Panc1 (cell line): ENCODE measurements at regions not wholly inside any gene's neighbourhood (a gene's known extent, or its start where the extent isn't known, plus 50 kb on each side); places are given as distances from the start of the nearest gene placed in this dataset.

Source experiments
- ATAC-seq: fragments of 200-7000 bp; cut with Tn5 transposase; 2 replicates; pipeline ENCODE4 v1.9.1; 2020; ENCODE audit warnings: mild to moderate bottlenecking, moderate library complexity
- BruUV-seq: library from RNA; stranded (reverse); fragments of 400-500 nt; replicated peaks from 2 replicates; lab custom pipeline; 2021; lab: Mats Ljungman, UMichigan
- CTCF ChIA-PET: fragments of 300-600 bp; sonication (Branson Sonifier 250); formaldehyde crosslinking; loops from one replicate; lab custom pipeline; 2022; ENCODE audit warnings: antibody characterized with exemption; lab: Charles Lee
- POLR2A ChIA-PET: fragments of 300-600 bp; sonication (Branson Sonifier 250); formaldehyde crosslinking; loops from one replicate; lab custom pipeline; 2022; ENCODE audit warnings: antibody characterized with exemption; lab: Charles Lee
- DNase-seq: peaks from one replicate; pipeline ENCODE4 v3.0.0-alpha.2; 2010; ENCODE audit warnings: low read depth, low spot score
- H3K27ac ChIP-seq: 2 replicates; pipeline ENCODE4 v1.5.1; 2011; ENCODE audit warnings: mild to moderate bottlenecking, low read length, inconsistent platforms
- H3K27me3 ChIP-seq: fragments of 200-500 bp; sonication (Bioruptor generic); 2 replicates; pipeline ENCODE4 v1.6.0; 2014; ENCODE audit warnings: low read length, inconsistent platforms; ENCODE audit not compliant: control insufficient read depth, insufficient read depth
- H3K36me3 ChIP-seq: fragments of 200-500 bp; sonication (Bioruptor generic); 2 replicates; pipeline ENCODE4 v1.5.1; 2014; ENCODE audit warnings: inconsistent platforms, mild to moderate bottlenecking, low read length, moderate library complexity; ENCODE audit not compliant: control insufficient read depth, insufficient read depth
- H3K4me1 ChIP-seq: 2 replicates; pipeline ENCODE4 v1.5.1; 2011; ENCODE audit warnings: inconsistent platforms, mild to moderate bottlenecking, low read length, moderate library complexity; ENCODE audit not compliant: control insufficient read depth, insufficient read depth
- H3K4me3 ChIP-seq, 2 experiments: 2 replicates each; pipeline ENCODE4 v1.5.1; 2011 to 2012; ENCODE audit warnings: low read depth in 2 of 2, low read length in 2 of 2, mild to moderate bottlenecking in 2 of 2, inconsistent platforms in 1 of 2, moderate library complexity in 1 of 2
- H3K9me3 ChIP-seq: fragments of 200-500 bp; sonication (Bioruptor generic); 2 replicates; pipeline ENCODE4 v1.5.1; 2014; ENCODE audit warnings: low read depth, mild to moderate bottlenecking, inconsistent platforms, low read length, moderate library complexity; ENCODE audit not compliant: control insufficient read depth, insufficient read depth
- CTCF ChIP-seq: fragments of 450-650 bp; IDR thresholded peaks from 2 replicates; pipeline ENCODE4 v1.5.1; 2017; ENCODE audit warnings: mild to moderate bottlenecking
- POLR2AphosphoS5 ChIP-seq: IDR thresholded peaks from 2 replicates; pipeline ENCODE4 v1.6.1; 2012; ENCODE audit warnings: mild to moderate bottlenecking, low read depth, low read length, moderate library complexity
- SIN3A ChIP-seq: IDR thresholded peaks from 2 replicates; pipeline ENCODE4 v1.6.1; 2012; ENCODE audit warnings: low read depth, mild to moderate bottlenecking, low read length, moderate library complexity, borderline replicate concordance; ENCODE audit not compliant: insufficient read depth
- TCF7L2 ChIP-seq: IDR thresholded peaks from 2 replicates; pipeline ENCODE4 v1.6.1; 2011; ENCODE audit warnings: mild to moderate bottlenecking, low read depth, low read length, inconsistent platforms
- in situ Hi-C: cut with HindIII; loops from 2 replicates; pipeline ENCODE4 v1.10.0; 2016; ENCODE audit warnings: low sequenced_read_pairs, low pct_unique_long_range_greater_than_20kb
- intact Hi-C: fragments of 100-400 bp; cut with micrococcal nuclease; formaldehyde crosslinking; loops from one replicate; pipeline ENCODE4 v1.10.0; 2022; ENCODE audit not compliant: unreplicated experiment
- TF ChIP-seq, protein P1 (sequence below), 2 experiments: IDR thresholded peaks; 2 replicates each; pipeline ENCODE4 v1.6.1; 2011 to 2012; ENCODE audit warnings: low read depth in 2 of 2, control low read depth in 1 of 2, low read length in 1 of 2, mild to moderate bottlenecking in 1 of 2, moderate library complexity in 1 of 2; ENCODE audit not compliant: insufficient read depth in 1 of 2

DNA sequence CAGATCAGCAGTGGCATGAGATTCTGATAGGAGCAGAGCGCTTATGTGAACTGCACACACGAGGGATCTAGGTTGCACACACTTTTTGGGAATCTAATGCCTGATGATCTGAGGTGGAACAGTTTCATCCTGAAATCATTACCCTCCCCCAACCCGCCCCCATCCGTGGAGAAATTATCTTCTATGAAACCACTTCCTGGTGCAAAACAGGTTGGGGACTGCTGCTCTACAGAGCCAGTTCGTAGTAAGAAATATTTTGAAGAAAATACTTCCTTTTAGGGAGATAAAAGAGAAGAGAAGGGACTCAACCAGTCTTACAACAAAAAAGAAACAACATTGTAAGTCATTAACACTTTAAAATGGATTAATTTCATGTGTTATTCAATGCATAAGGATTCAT, 1308.2 kb downstream of the GATA3 start:
- Histone ChIP-seq H3K4me3 (no peak overlapping the region), H3K4me1 (no peaks in the 10 kb centered on the region), H3K36me3 (no peaks in the 10 kb centered on the region), H3K9me3 (no peaks in the 10 kb centered on the region), H3K27me3 (no peaks in the 10 kb centered on the region), H3K27ac (no peak overlapping the region)
- POLR2A ChIA-PET = no interaction called here
- TF ChIP-seq, protein P1, sequence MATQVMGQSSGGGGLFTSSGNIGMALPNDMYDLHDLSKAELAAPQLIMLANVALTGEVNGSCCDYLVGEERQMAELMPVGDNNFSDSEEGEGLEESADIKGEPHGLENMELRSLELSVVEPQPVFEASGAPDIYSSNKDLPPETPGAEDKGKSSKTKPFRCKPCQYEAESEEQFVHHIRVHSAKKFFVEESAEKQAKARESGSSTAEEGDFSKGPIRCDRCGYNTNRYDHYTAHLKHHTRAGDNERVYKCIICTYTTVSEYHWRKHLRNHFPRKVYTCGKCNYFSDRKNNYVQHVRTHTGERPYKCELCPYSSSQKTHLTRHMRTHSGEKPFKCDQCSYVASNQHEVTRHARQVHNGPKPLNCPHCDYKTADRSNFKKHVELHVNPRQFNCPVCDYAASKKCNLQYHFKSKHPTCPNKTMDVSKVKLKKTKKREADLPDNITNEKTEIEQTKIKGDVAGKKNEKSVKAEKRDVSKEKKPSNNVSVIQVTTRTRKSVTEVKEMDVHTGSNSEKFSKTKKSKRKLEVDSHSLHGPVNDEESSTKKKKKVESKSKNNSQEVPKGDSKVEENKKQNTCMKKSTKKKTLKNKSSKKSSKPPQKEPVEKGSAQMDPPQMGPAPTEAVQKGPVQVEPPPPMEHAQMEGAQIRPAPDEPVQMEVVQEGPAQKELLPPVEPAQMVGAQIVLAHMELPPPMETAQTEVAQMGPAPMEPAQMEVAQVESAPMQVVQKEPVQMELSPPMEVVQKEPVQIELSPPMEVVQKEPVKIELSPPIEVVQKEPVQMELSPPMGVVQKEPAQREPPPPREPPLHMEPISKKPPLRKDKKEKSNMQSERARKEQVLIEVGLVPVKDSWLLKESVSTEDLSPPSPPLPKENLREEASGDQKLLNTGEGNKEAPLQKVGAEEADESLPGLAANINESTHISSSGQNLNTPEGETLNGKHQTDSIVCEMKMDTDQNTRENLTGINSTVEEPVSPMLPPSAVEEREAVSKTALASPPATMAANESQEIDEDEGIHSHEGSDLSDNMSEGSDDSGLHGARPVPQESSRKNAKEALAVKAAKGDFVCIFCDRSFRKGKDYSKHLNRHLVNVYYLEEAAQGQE (IDR thresholded peaks at IDR 0.05; ENCODE audit: insufficient read depth in 1 of 2, low read depth in 2 of 2, low read length in 1 of 2) = no peak
- TF ChIP-seq CTCF (no peak), TCF7L2 (no peak), POLR2AphosphoS5 (no peak), SIN3A (no peak)
- in situ Hi-C loops (no loop called here), intact Hi-C loops (no loop called here)
- DNase-seq (no peak), ATAC-seq (no peak)
- BruUV-seq = no TSS peak
- CTCF ChIA-PET = no interaction called here

- no peak for ATAC-seq
- BruUV-seq = no TSS peak
- Histone ChIP-seq H3K4me1 (no peaks in the 10 kb centered on the region), H3K27ac (no peak overlapping the region), H3K9me3 (no peaks in the 10 kb centered on the region), H3K4me3 (no peak overlapping the region), H3K36me3 (no peaks in the 10 kb centered on the region), H3K27me3 (no peaks in the 10 kb centered on the region)
- TF ChIP-seq, protein P1 (IDR thresholded peaks at IDR 0.05; ENCODE audit: insufficient read depth in 1 of 2, low read depth in 2 of 2, low read length in 1 of 2) = no peak
- no peak for TF ChIP-seq SIN3A
- no peak for TF ChIP-seq TCF7L2
- TF ChIP-seq POLR2AphosphoS5 = no peak
- TF ChIP-seq CTCF = no peak
- no peak for DNase-seq
- CTCF ChIA-PET = no interaction called here
- POLR2A ChIA-PET = no interaction called here
- in situ Hi-C loops (no loop called here), intact Hi-C loops (no loop called here)
Observed at GRCh38 chr10:9379183-9379582, 1324.7 kb downstream of the GATA3 start.
